ENCODE measurements at regions not wholly inside any gene's neighbourhood (a gene's known extent, or its start where the extent isn't known, plus 50 kb on each side); places are given as distances from the start of the nearest gene placed in this dataset.

DNA sequence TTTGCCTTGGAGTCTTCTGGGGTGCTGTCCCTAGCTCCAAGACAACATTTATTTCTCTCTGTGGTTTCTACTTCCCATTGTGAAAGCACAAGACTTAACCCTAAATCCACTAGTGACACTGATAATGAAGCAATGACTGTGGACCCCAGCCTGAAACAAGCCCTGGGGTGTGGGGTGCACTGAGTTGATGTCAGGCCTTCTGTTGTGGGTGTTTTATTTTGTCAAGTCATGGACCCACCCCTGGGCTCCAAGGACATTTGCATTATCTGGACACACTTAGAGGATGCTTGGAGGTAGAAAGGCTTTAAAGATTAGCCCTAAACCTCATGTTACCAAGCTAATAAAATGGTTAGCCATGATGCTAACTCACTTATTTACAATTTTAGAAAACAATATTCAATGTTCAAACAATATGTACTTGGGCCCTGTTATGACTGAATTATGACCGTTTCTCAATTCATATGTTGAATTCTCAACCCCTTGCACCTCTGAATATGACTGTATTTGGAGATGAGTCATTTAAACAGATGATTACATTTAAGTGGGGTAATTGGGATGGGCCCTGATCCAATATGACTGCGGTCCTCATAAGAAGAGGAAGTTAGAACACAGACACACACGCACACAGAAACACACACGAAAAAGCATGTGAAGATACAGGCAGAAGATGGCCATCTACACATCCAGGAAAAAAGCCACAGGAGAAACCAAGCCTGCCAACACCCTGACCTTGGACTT lies 137.2 kb upstream of the IGFBP3 start (continued):
- TF ChIP-seq, protein P1, sequence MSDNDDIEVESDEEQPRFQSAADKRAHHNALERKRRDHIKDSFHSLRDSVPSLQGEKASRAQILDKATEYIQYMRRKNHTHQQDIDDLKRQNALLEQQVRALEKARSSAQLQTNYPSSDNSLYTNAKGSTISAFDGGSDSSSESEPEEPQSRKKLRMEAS (IDR thresholded peaks at IDR 0.05) = no peak
- TF ChIP-seq ZNF274 (IDR thresholded peaks at IDR 0.05; ENCODE audit: borderline replicate concordance, extremely low read depth, low read length) (no peak), CREB1 (IDR thresholded peaks at IDR 0.05) (no peak), RNF2 (IDR thresholded peaks at IDR 0.05; ENCODE audit: borderline replicate concordance, low read depth, low read length, missing control alignments, poor library complexity, severe bottlenecking) (no peak), TAF7 (optimal IDR thresholded peaks at IDR 0.05; ENCODE audit: borderline replicate concordance, low read depth, low read length) (no peak), JUND (IDR thresholded peaks at IDR 0.05; ENCODE audit: low read length) (no peak), TBP (IDR thresholded peaks at IDR 0.05; ENCODE audit: low read depth, low read length) (no peak), CHD2 (IDR thresholded peaks at IDR 0.05; ENCODE audit: low read length) (no peak), BRCA1 (IDR thresholded peaks at IDR 0.05; ENCODE audit: low read depth, low read length) (no peak)

All from H1 (cell line).